Hepatocyte (in vitro differentiated cells): ENCODE measurements at regions not wholly inside any gene's neighbourhood (a gene's known extent, or its start where the extent isn't known, plus 50 kb on each side); places are given as distances from the start of the nearest gene placed in this dataset.

Experiments used
- DNase-seq: peaks from one replicate; pipeline ENCODE4 v3.0.0-alpha.2; 2016; ENCODE audit warnings: low spot score
- H2AFZ ChIP-seq: fragments of 200-600 bp; sonication (generic); 2 replicates; pipeline ENCODE4 v1.6.0; 2016; ENCODE audit warnings: antibody characterized with exemption, mild to moderate bottlenecking
- H3K27ac ChIP-seq: fragments of 200-600 bp; sonication (generic); 2 replicates; pipeline ENCODE4 v1.5.1; 2016; ENCODE audit warnings: mild to moderate bottlenecking
- H3K27me3 ChIP-seq: fragments of 200-600 bp; sonication (generic); 2 replicates; pipeline ENCODE4 v1.6.1; 2016
- H3K36me3 ChIP-seq: fragments of 200-600 bp; sonication (generic); replicated peaks from 2 replicates; pipeline ENCODE4 v1.5.1; 2016; ENCODE audit warnings: low read depth; ENCODE audit not compliant: insufficient read depth
- H3K4me1 ChIP-seq: fragments of 200-600 bp; sonication (generic); 2 replicates; pipeline ENCODE4 v1.5.1; 2016; ENCODE audit warnings: mild to moderate bottlenecking, moderate library complexity; ENCODE audit not compliant: insufficient read depth
- H3K4me2 ChIP-seq: fragments of 200-600 bp; sonication (generic); 2 replicates; pipeline ENCODE4 v1.6.0; 2016
- H3K4me3 ChIP-seq: fragments of 200-600 bp; sonication (generic); 2 replicates; pipeline ENCODE4 v1.5.1; 2016; ENCODE audit warnings: mild to moderate bottlenecking
- H3K79me2 ChIP-seq: fragments of 200-600 bp; sonication (generic); 2 replicates; pipeline ENCODE4 v1.6.0; 2017; ENCODE audit warnings: mild to moderate bottlenecking
- H3K9me2 ChIP-seq: fragments of 200-600 bp; sonication (generic); replicated peaks from 2 replicates; pipeline ENCODE4 v1.6.0; 2017; ENCODE audit warnings: mild to moderate bottlenecking; ENCODE audit not compliant: insufficient read depth
- H3K9me3 ChIP-seq: fragments of 200-600 bp; sonication (generic); 2 replicates; pipeline ENCODE4 v1.5.1; 2016; ENCODE audit warnings: low read depth, mild to moderate bottlenecking
- H4K20me1 ChIP-seq: fragments of 200-600 bp; sonication (generic); 2 replicates; pipeline ENCODE4 v1.6.0; 2016; ENCODE audit warnings: mild to moderate bottlenecking; ENCODE audit not compliant: insufficient read depth, poor library complexity, severe bottlenecking
- EZH2 ChIP-seq: fragments of 200-600 bp; sonication (generic); IDR thresholded peaks from 2 replicates; pipeline ENCODE4 v1.6.1; 2016; ENCODE audit warnings: antibody characterized with exemption, mild to moderate bottlenecking, borderline replicate concordance
- EZH2phosphoT487 ChIP-seq: fragments of 200-600 bp; sonication (generic); IDR thresholded peaks from one replicate; pipeline ENCODE4 v1.6.1; 2018; ENCODE audit warnings: antibody characterized with exemption, mild to moderate bottlenecking, low read depth, moderate library complexity; ENCODE audit not compliant: unreplicated experiment, severe bottlenecking
- WGBS: methylation state at CpG from one replicate; pipeline ENCODE4 v1.1.6; 2016; ENCODE audit warnings: low lambda C conversion rate; ENCODE audit errors: missing lambda C conversion rate; 5-methylcytosine and 5-hydroxymethylcytosine counted together
- TF ChIP-seq, protein P1 (sequence below): fragments of 200-600 bp; sonication (generic); IDR thresholded peaks from 2 replicates; pipeline ENCODE4 v1.5.1; 2016; ENCODE audit warnings: antibody characterized with exemption, mild to moderate bottlenecking; ENCODE audit not compliant: poor library complexity

GRCh38 chr2:16318474-16319195 lies 347.0 kb downstream of the CYRIA start:
- no peak overlapping the region for H3K4me3 ChIP-seq
- H3K27ac ChIP-seq = peak overlapping the region; percentile 82
- 45% methylated on average over 4 of the region's 4 CpGs for WGBS
- H3K4me2 ChIP-seq = peak overlapping the region; percentile 50
- H3K27me3 ChIP-seq = no peaks in the 10 kb centered on the region
- TF ChIP-seq, protein P1, sequence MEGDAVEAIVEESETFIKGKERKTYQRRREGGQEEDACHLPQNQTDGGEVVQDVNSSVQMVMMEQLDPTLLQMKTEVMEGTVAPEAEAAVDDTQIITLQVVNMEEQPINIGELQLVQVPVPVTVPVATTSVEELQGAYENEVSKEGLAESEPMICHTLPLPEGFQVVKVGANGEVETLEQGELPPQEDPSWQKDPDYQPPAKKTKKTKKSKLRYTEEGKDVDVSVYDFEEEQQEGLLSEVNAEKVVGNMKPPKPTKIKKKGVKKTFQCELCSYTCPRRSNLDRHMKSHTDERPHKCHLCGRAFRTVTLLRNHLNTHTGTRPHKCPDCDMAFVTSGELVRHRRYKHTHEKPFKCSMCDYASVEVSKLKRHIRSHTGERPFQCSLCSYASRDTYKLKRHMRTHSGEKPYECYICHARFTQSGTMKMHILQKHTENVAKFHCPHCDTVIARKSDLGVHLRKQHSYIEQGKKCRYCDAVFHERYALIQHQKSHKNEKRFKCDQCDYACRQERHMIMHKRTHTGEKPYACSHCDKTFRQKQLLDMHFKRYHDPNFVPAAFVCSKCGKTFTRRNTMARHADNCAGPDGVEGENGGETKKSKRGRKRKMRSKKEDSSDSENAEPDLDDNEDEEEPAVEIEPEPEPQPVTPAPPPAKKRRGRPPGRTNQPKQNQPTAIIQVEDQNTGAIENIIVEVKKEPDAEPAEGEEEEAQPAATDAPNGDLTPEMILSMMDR = no peak
- TF ChIP-seq EZH2phosphoT487 (no peak), EZH2 (no peak)
- no peaks in the 10 kb centered on the region for H4K20me1 ChIP-seq
- H2AFZ ChIP-seq = peak overlapping the region; percentile 42
- peak; percentile 28 for DNase-seq
- H3K9me3 ChIP-seq = no peaks in the 10 kb centered on the region
- H3K79me2 ChIP-seq = no peaks in the 10 kb centered on the region
- H3K36me3 ChIP-seq = no peaks in the 10 kb centered on the region
- no peaks in the 10 kb centered on the region for H3K9me2 ChIP-seq
- peaks cover 33% of the 10 kb centered on the region for H3K4me1 ChIP-seq

DNA sequence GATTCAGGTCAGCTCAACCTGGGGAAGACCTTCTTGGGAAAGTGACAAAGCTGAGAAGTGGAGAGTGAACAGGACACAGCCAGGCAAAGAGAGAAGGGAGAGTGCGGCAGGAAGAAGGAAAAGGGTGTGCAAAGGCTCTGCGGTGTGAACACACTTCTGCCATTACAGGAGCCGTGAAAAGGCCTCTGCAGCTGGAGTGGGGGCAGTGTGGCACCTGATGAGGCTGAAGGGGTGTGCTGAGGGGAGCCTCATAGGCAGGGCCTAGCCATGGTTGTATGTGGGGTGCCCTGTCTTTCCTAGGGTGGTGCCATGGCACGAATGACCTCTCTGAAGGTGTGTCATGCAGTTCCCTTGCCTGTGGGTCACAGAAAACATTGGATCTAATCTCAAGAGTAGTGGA lies 347.6 kb downstream of the CYRIA start:
- Histone ChIP-seq H3K27ac (peak overlapping the region; percentile 82), H3K36me3 (no peaks in the 10 kb centered on the region), H3K9me2 (no peaks in the 10 kb centered on the region), H3K9me3 (no peaks in the 10 kb centered on the region), H3K79me2 (no peaks in the 10 kb centered on the region), H2AFZ (peak overlapping the region; percentile 42), H3K27me3 (no peaks in the 10 kb centered on the region), H3K4me2 (peak overlapping the region; percentile 50), H4K20me1 (no peaks in the 10 kb centered on the region), H3K4me1 (peaks cover 33% of the 10 kb centered on the region), H3K4me3 (no peak overlapping the region)
- TF ChIP-seq, protein P1 = no peak
- TF ChIP-seq EZH2phosphoT487 = no peak
- no peak for TF ChIP-seq EZH2
- no peak for DNase-seq
- 90% methylated on average over 4 of the region's 4 CpGs for WGBS

DNA sequence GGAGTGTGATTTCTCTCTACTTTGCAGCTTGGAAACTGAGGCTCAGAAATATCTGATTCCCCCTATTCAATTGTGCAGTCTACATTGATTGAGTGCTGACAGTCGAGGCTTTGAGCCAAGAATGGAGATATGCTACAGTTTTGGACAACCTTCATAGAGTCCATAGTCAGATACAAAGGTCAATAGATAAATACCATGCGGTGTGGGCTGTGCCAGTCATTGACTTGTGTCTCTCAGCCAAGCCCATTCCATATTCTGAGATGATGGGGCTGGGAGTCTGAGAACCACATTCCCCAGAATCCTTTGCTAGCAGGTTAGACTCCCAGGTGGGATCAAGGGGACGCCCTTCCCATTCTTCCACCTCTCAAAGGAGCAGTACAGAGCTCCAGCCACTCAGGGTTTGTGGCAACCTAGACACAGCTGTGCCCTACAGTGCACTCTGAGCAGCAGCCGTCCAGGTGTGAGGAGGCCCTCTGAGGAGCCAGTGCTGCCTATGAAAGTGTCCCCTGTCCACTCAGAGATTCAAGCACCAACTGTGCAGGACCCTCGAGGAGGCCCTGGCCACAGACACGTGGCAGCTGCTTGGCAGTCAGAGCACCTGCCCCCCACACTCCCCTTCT lies 348.3 kb downstream of the CYRIA start:
- Histone ChIP-seq H3K27me3 (no peaks in the 10 kb centered on the region), H3K4me2 (no peak overlapping the region), H3K27ac (no peak overlapping the region), H3K9me3 (no peaks in the 10 kb centered on the region), H3K79me2 (no peaks in the 10 kb centered on the region), H4K20me1 (no peaks in the 10 kb centered on the region), H3K36me3 (no peaks in the 10 kb centered on the region), H3K4me3 (no peak overlapping the region), H3K4me1 (peaks cover 26% of the 10 kb centered on the region), H3K9me2 (no peaks in the 10 kb centered on the region), H2AFZ (no peak overlapping the region)
- DNase-seq = no peak
- WGBS = 90% methylated on average over 6 of the region's 6 CpGs
- TF ChIP-seq EZH2 (no peak), EZH2phosphoT487 (no peak)
- TF ChIP-seq, protein P1 = no peak
